HG02588 (cell line): ENCODE measurements at regions not wholly inside any gene's neighbourhood (a gene's known extent, or its start where the extent isn't known, plus 50 kb on each side); places are given as distances from the start of the nearest gene placed in this dataset.

Experiments
- ATAC-seq: cut with Tn5 transposase; IDR thresholded peaks from one replicate; pipeline ENCODE4 v1.9.1; 2021; ENCODE audit warnings: mild to moderate bottlenecking, moderate library complexity; ENCODE audit not compliant: unreplicated experiment

DNA sequence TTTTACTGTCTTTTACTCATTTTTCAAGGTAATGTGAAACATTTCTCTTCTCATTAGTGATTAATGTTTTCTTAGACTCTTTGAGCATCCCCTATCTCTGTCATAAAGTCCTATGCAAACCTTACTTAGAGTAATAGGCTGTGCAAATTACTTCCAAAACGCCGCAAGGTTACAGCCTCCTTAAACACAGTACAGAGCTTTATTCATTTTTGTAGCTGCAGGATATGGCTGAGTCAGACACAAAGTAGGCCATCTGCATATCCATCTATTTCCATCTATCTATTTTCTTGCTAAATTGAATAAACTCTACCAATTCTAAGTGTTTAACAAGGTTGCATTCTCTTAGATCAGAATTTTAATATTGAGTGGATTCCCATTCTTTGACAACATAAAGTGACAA is 335.6 kb upstream of the SLC16A7 start:
- ATAC-seq, result no peak

- no peak for ATAC-seq
These were observed 332.4 kb upstream of the LRIG3 start for GRCh38 chr12:59252731-59253130.

- ATAC-seq, result no peak
These were observed 330.5 kb upstream of the LRIG3 start for GRCh38 chr12:59250766-59251165.

DNA sequence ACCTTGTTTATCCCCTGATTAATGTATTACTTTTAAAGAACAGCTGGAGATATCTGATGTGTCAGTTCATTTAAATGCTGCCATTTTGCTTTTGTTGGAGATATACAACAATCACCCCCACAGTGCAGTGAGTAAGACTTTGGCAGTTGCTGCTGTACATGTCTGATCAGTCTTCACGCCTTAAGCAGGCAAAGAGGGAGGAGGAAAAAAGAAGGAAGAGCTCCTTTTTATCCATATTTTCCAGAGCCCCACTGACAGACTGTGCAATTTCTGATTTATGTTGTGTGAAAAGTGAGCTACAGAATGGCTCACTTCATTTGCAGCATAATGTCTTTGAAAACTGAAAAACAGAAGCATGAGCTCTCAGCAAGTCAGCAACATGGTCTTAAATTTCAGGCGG is 319.7 kb upstream of the LRIG3 start:
- no peak for ATAC-seq

DNA sequence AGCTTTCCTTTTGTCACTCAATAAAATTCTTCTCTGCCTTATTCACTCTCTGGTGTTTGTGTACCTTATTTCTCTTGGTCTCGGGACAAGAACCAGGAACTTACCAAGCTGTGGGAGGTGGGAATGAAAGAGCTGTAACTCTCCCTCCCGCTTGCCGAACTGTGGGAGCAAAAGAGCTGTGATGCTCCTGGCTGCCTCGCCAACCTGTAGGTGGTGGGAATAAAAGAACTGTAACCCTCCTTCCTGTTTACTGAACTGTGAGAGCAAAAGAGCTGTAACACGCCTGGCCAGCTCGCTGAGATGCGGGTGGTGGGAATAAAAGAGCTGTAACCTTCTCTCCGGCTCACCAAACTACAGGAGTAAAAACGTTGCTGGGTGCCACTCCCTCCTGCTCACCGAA is 314.1 kb upstream of the LRIG3 start:
- no peak for ATAC-seq

GRCh38 chr12:59230334-59230733 is 310.0 kb upstream of the LRIG3 start:
- ATAC-seq, result no peak

DNA sequence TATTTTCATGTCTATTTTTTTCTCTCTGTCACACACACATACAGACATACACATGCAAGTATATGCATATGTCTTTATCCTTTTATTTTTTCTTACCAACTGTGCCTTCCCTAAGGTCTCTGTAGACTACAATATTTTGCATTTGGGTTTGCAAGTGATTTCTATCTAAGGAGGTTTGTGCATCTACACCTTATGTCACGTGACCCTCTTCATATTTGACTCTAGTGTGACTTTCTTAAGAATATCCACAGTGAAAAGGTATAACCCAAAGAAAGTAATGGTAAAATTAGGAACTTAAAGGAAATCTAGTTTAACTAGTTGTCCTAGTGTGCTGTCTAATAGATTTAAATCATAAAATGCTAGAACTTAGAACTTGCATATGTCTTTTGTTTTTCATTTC is 298.8 kb upstream of the LRIG3 start:
- no peak for ATAC-seq

DNA sequence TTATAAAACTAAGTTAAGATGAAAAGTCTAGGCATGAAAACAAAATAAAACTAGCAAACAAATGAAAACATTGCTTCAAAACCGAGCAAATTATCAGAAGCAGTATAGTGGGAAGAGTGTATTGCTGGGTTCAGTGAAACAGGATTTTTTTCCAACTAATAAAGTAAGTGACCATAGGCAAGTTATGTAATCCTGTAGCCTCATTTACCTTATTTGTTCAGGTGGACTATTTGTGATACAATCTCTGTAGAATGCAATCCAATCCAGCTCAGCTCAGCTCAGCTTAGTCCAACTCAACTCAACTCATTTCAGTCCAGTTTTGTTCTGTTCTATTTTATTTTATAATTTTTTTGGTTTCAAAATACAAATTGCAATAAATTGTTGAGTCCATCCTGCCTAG is 276.7 kb upstream of the LRIG3 start:
- ATAC-seq, result no peak

GRCh38 chr12:59194794-59195193 is 274.5 kb upstream of the LRIG3 start:
- no peak for ATAC-seq

DNA sequence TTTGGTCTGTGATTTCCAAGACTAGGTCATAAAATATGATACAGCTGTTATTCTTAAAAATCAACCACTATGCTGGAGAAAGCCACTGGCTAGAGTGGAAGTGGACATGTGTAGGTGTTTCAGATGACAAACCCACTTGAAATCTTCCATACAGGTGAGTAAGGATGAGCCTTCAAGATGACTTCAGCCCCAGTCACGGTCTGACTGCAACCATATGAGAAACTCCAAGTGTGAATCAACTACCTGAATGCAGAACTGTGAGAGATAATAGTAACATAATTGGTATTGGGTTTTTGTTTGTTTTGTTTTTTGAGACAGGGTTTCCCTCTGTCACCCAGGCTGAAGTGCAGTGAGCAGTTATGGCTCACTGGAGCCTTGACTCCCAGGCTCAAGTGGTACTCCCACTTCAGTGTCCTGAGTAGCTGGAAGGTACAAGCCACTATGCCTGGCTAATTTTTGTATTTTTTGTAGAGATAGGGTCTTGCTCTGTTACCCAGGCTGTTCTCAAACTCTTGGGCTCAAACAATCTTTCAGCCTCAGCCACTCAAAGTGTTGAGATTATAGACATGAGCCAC is 273.3 kb upstream of the LRIG3 start:
- ATAC-seq, result no peak

- no peak for ATAC-seq
These were observed 271.1 kb upstream of the LRIG3 start for GRCh38 chr12:59191372-59191771.

DNA sequence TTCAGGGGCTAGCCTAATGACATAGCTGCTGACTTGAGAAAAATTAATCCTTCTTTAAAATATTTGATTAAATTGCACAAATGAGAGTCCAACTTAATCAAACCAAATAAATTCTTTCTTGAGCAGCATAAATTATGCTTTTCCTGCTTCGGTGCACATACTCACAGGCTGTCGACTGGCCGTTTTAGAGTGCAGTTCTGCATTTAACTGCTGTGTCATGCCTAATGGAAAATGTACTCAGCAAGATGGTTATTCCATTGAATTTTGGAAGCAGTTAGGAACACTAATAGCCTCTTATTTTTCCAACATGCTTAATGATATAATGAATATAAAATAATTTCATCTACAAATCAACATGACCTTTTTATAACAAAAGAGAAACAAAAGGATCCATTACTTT is 266.1 kb upstream of the LRIG3 start:
- no peak for ATAC-seq

DNA sequence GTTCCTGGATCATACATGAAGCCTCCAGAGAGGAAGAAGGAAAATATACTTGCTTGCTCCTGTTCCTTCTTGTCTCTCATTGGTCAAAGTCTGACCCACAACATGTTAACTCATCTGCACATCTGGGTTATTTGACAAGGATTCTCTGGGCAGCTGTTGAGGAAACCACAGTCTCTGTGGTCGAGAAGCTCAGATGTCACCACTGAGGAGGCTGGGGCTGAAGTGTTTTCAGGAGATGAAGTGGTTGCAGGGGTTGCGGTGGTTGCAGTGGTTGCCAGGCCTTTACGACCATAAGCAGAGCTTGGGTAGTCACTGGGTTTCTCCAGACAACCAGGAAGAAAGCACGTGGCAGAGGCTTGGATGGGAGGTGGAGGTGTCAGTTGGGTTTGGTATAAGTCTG is 265.0 kb upstream of the LRIG3 start:
- ATAC-seq, result no peak

GRCh38 chr12:59182658-59183455 is 262.6 kb upstream of the LRIG3 start:
- no peak for ATAC-seq

- ATAC-seq, result no peak
These were observed 261.9 kb upstream of the LRIG3 start for GRCh38 chr12:59182191-59182590.

DNA sequence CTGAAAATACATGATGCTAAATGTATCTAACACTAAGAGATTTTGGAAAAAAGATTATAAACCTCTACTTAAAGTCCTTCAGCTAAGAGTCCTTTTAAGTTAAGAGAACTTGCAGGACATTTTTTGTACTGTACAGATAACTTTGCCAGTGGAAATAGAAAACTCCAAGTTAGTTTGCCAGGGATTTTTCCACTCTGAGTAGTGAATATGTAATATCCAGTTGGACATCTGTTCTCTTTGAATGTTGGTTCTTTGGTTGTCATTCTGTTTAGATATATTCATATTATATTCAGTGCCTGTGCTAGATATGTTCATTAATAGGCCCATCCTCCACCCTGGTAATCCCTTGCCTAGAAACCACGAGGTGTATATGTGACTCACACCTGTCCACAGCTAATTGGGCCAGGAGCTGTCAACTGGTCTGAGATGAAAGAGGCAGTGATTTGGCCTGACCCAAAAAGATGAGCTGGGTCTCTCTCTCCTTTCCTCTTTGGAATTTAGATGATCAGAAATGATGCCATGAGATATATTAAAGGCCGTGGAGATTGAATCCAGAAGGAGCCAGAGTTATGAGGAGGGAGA is 261.0 kb upstream of the LRIG3 start:
- no peak for ATAC-seq

DNA sequence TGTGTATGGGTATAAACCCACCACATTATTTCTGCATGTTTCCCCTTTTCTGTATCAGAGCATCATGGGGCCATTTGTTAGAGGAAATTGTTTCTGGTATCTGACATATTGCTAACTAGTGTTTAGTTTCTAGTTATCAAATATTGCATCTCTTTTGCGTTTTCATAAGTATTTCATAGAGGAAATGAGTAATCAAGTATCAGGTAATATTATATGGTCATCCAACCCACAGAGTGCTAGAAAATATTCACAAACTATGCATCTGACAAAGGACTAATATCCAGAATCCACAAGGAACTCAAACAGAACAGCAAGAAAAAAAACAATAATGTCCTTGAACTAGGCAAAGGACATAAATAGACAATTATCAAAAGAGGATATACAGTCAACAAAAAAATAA is 258.9 kb upstream of the LRIG3 start:
- no peak for ATAC-seq

- no peak for ATAC-seq
These were observed 253.4 kb upstream of the LRIG3 start for GRCh38 chr12:59173695-59174094.

DNA sequence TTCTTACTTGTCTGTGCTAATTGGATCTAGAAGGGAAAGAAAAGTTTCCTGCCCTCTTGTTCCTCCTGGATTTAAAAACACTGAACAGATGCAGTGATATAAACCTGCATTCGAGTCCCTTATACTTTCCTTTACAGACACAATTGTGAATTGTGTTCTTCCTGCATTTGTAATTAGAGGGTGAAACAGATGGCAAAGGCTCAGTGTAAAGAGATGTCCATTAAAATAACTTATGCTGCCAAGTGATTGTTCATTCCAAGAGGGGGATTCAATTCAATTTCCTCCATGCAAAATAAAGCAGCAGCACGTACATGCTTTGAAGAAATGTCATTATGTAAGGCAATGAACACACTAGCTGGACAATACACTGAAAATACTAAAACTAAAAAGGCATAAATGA is 248.3 kb upstream of the LRIG3 start:
- no peak for ATAC-seq

DNA sequence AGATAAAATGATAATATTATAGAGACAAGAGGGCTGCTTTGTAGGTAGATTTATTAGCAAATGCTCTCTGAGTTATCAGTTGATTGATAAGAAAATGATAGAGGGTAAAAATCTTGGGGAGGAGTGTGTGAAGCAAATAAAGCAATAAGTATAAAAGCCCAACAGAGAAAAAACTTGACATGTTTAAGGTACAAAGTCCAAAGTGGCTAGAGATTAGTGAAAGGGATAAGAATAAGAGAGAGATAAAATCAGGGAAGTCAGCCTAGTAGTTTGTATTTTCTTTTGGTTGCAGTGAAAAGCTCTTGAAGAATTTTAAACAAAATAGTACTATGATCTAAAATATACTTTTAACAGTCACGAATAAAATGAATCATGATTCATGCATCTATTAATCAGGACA is 246.2 kb upstream of the LRIG3 start:
- no peak for ATAC-seq

- no peak for ATAC-seq
These were observed 244.9 kb upstream of the LRIG3 start for GRCh38 chr12:59164991-59165718.

DNA sequence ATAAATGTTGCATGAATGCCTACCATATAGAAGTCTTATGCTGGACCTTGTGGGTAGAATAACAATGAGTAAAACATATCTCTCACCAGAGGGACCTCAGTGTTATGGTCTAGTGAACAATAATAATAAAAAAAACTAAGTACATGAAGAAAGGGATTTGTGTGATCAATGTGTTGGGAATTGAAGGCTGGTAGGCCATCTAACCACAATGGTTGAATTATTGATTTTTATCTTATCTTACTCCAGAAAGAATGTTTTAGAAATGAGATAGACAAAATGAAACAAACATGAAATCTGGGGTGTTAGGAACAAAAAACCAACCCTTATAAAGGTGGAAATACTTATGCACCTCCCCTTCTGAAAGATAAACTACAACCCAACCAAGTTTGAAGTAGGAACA is 243.9 kb upstream of the LRIG3 start:
- ATAC-seq, result no peak
